OCI-LY1 (cell line): ENCODE measurements at regions not wholly inside any gene's neighbourhood (a gene's known extent, or its start where the extent isn't known, plus 50 kb on each side); places are given as distances from the start of the nearest gene placed in this dataset.
"Not testable (repeated sequence)": the region's sequence is repeated elsewhere in the genome, so short reads cannot be mapped to it uniquely, and the experiment has no call there.

Experiments used
- H2AFZ ChIP-seq: fragments of 200-600 bp; sonication (generic), shearing (Covaris generic); 2 replicates; pipeline ENCODE4 v1.6.0; 2014; ENCODE audit warnings: antibody characterized with exemption, mild to moderate bottlenecking, low read length
- H3F3A ChIP-seq: fragments of 200-600 bp; sonication (generic), shearing (Covaris generic); 2 replicates; pipeline ENCODE4 v1.6.0; 2014; ENCODE audit warnings: mild to moderate bottlenecking, antibody characterized with exemption, low read length, moderate library complexity; ENCODE audit not compliant: insufficient read depth
- H3K27ac ChIP-seq: fragments of 200-600 bp; sonication (generic); 2 replicates; pipeline ENCODE4 v1.5.1; 2014; ENCODE audit warnings: low read length, mixed run types, mild to moderate bottlenecking, low read depth; ENCODE audit not compliant: poor library complexity, severe bottlenecking
- H3K27me3 ChIP-seq: fragments of 200-600 bp; sonication (generic); 2 replicates; pipeline ENCODE4 v1.6.0; 2014; ENCODE audit warnings: antibody characterized with exemption, mild to moderate bottlenecking, low read length, moderate library complexity; ENCODE audit not compliant: insufficient read depth
- H3K36me3 ChIP-seq: fragments of 200-600 bp; sonication (generic); 2 replicates; pipeline ENCODE4 v1.6.1; 2014; ENCODE audit warnings: mild to moderate bottlenecking, antibody characterized with exemption, low read length, moderate library complexity, mixed read lengths; ENCODE audit not compliant: insufficient read depth
- H3K4me1 ChIP-seq: fragments of 200-600 bp; sonication (generic); 2 replicates; pipeline ENCODE4 v1.5.1; 2014; ENCODE audit warnings: mild to moderate bottlenecking, low read length, moderate library complexity; ENCODE audit not compliant: insufficient read depth, severe bottlenecking
- H3K4me2 ChIP-seq: fragments of 200-600 bp; sonication (generic), shearing (Covaris generic); 2 replicates; pipeline ENCODE4 v1.6.1; 2014; ENCODE audit warnings: low read length
- H3K4me3 ChIP-seq: fragments of 200-600 bp; sonication (generic); 2 replicates; pipeline ENCODE4 v1.5.1; 2014; ENCODE audit warnings: low read length, low read depth, mild to moderate bottlenecking, mixed read lengths; ENCODE audit not compliant: poor library complexity, severe bottlenecking
- H3K79me2 ChIP-seq: fragments of 200-600 bp; shearing (Covaris generic); 2 replicates; pipeline ENCODE4 v1.6.1; 2016; ENCODE audit warnings: mixed run types, low read length, mixed read lengths; ENCODE audit not compliant: insufficient read depth
- H3K9ac ChIP-seq: fragments of 200-600 bp; sonication (generic), shearing (Covaris generic); 2 replicates; pipeline ENCODE4 v1.6.1; 2014; ENCODE audit warnings: mild to moderate bottlenecking, low read length, mixed read lengths
- H3K9me2 ChIP-seq: fragments of 200-600 bp; sonication (generic), shearing (Covaris generic); 2 replicates; pipeline ENCODE4 v1.6.1; 2014; ENCODE audit warnings: low read depth, mild to moderate bottlenecking, low read length, mixed read lengths
- H3K9me3 ChIP-seq: fragments of 200-600 bp; shearing (Covaris generic); 2 replicates; pipeline ENCODE4 v1.6.1; 2014; ENCODE audit warnings: low read length, mixed read lengths
- H4K20me1 ChIP-seq: fragments of 200-600 bp; sonication (generic), shearing (Covaris generic); 2 replicates; pipeline ENCODE4 v1.6.0; 2016; ENCODE audit warnings: mild to moderate bottlenecking, low read length; ENCODE audit not compliant: insufficient read depth
- EZH2 ChIP-seq: fragments of 200-600 bp; sonication (generic), shearing (Covaris generic); IDR thresholded peaks from 2 replicates; pipeline ENCODE4 v1.8.0; 2017; ENCODE audit warnings: borderline replicate concordance, mixed run types, mild to moderate bottlenecking, antibody characterized with exemption, low read length, moderate library complexity, mixed read lengths
- TF ChIP-seq, protein P1 (sequence below): fragments of 200-600 bp; sonication (generic), shearing (Covaris generic); IDR thresholded peaks from 2 replicates; pipeline ENCODE4 v1.5.1; 2017; ENCODE audit warnings: mild to moderate bottlenecking, antibody characterized with exemption, low read length, moderate library complexity, mixed read lengths

DNA sequence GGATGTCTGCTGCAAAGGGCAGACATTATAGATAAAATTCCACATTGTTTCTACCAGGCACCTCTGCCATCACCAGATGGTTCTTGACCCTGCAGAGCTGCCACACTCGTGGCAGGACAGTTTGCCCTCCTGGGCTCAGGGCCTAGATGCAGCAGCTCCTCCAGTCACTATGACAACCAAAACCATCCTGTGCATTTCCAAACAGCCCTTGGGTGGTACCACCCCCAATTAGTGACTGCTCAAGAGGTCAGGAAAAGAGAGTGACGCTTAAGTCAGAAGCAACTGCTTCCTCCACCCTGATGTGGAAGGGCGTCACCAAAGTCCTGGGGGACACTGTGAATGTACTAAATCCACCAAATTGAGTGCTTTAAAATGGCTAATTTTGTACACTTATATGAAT is 109.2 kb downstream of the C16orf95 start:
- no peak overlapping the region for H3K4me3 ChIP-seq

GRCh38 chr16:87208968-87209367 is 108.2 kb downstream of the C16orf95 start:
- H3K36me3 ChIP-seq, H3K9me3 ChIP-seq, H3K4me1 ChIP-seq, H4K20me1 ChIP-seq, H3K4me2 ChIP-seq, H3K79me2 ChIP-seq, H3K27me3 ChIP-seq, H3K9ac ChIP-seq, H3K27ac ChIP-seq, H3K9me2 ChIP-seq, H2AFZ ChIP-seq, H3F3A ChIP-seq, H3K4me3 ChIP-seq: not testable (repeated sequence)

More for the DNA sequence above, 109.2 kb downstream of the C16orf95 start:
- no peaks in the 10 kb centered on the region for H3K79me2 ChIP-seq
- H3K9ac ChIP-seq = no peak overlapping the region
- TF ChIP-seq EZH2 = no peak
- TF ChIP-seq, protein P1, sequence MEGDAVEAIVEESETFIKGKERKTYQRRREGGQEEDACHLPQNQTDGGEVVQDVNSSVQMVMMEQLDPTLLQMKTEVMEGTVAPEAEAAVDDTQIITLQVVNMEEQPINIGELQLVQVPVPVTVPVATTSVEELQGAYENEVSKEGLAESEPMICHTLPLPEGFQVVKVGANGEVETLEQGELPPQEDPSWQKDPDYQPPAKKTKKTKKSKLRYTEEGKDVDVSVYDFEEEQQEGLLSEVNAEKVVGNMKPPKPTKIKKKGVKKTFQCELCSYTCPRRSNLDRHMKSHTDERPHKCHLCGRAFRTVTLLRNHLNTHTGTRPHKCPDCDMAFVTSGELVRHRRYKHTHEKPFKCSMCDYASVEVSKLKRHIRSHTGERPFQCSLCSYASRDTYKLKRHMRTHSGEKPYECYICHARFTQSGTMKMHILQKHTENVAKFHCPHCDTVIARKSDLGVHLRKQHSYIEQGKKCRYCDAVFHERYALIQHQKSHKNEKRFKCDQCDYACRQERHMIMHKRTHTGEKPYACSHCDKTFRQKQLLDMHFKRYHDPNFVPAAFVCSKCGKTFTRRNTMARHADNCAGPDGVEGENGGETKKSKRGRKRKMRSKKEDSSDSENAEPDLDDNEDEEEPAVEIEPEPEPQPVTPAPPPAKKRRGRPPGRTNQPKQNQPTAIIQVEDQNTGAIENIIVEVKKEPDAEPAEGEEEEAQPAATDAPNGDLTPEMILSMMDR = no peak
- no peak overlapping the region for H3K4me2 ChIP-seq
- no peaks in the 10 kb centered on the region for H3K27me3 ChIP-seq
- no peaks in the 10 kb centered on the region for H3K9me2 ChIP-seq
- H4K20me1 ChIP-seq = no peaks in the 10 kb centered on the region
- H3F3A ChIP-seq = no peaks in the 10 kb centered on the region
- H3K4me1 ChIP-seq = no peaks in the 10 kb centered on the region
- no peak overlapping the region for H3K27ac ChIP-seq
- no peak overlapping the region for H2AFZ ChIP-seq
- H3K36me3 ChIP-seq = no peaks in the 10 kb centered on the region
- no peaks in the 10 kb centered on the region for H3K9me3 ChIP-seq

DNA sequence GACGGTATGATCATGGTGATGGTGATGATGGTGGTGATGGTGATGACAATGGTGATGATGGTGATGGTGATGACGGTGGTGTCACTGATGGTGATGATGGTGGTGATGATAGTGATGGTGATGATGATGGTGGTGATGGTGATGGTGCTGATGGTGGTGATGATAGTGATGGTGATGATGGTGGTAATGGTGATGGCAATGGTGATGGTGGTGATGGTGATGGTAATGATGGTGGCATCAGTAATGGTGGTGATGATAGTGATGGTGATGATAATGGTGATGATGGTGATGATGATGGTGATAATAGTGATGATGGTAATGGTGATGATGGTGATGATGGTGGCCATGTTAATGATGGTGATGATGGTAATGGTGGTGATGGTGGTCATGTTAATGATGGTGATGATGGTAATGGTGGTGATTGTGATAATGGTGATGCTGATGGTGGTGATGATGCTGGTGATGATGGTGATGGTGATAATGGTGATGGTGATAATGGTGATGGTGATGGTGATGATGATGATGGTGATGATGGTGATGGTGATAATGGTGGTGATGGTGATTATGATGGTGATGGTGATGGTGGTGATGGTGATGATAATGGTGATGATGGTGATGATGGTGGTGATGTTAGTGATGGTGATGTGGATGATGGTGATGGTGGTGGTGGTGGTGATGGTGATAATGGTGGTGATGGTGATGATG is 107.2 kb downstream of the C16orf95 start:
- Histone ChIP-seq H2AFZ (no peak overlapping the region), H3K9ac (no peak overlapping the region), H3K9me3 (no peaks in the 10 kb centered on the region), H3K4me1 (no peaks in the 10 kb centered on the region), H3K4me2 (no peak overlapping the region), H3K27me3 (no peaks in the 10 kb centered on the region), H3K27ac (no peak overlapping the region), H3K9me2 (no peaks in the 10 kb centered on the region), H3K36me3 (no peaks in the 10 kb centered on the region), H3K79me2 (no peaks in the 10 kb centered on the region), H4K20me1 (no peaks in the 10 kb centered on the region), H3K4me3 (no peak overlapping the region), H3F3A (no peaks in the 10 kb centered on the region)
- TF ChIP-seq EZH2 = no peak
- TF ChIP-seq, protein P1 = no peak

DNA sequence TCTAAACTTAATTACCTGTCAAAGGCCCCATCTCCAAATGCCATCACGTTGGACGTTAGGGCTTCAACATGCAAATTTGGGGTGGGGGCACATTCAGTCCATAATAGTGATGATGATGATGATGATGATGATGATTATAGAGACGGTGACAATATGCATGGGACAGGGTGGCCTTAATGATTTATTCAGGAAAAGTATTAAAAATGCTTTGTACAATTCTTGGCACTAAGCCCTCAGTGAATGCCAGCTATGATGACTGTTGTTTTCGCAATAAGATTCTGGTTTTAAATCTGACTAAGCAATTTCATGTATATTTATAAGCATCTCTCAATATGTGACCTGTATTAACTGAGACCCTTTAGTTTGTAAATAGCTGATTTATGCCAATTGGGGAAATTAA is 106.3 kb downstream of the C16orf95 start:
- Histone ChIP-seq H3K4me1 (no peaks in the 10 kb centered on the region), H3K4me2 (no peak overlapping the region), H3K4me3 (no peak overlapping the region), H3F3A (no peaks in the 10 kb centered on the region), H3K27me3 (no peaks in the 10 kb centered on the region), H3K9ac (no peak overlapping the region), H3K79me2 (no peaks in the 10 kb centered on the region), H3K36me3 (no peaks in the 10 kb centered on the region), H2AFZ (no peak overlapping the region), H3K9me3 (no peaks in the 10 kb centered on the region), H3K27ac (no peak overlapping the region), H4K20me1 (no peaks in the 10 kb centered on the region), H3K9me2 (no peaks in the 10 kb centered on the region)
- TF ChIP-seq EZH2 = no peak
- TF ChIP-seq, protein P1 = no peak
